ENCODE measurements at regions not wholly inside any gene's neighbourhood (a gene's known extent, or its start where the extent isn't known, plus 50 kb on each side); places are given as distances from the start of the nearest gene placed in this dataset.

DNA sequence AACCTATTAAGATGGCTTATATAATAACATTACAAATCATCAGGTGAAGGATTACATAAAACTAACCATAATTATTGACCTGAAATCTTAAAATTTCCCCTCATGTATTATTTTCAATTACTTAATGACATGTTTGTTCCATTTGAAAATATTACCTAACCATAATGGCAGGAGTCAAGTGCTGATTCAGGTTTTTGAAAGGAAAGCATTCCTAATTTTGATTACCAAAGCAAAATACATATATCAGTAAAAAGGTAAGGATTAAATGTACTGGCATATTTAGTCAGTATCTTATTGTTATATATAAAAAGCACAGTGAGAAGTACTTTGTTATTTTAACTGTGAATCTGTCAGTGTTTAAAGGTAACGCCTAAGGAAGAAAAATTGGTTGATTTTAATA, 960.0 kb upstream of the CNTN5 start:
- TF ChIP-seq POLR2A (IDR thresholded peaks at IDR 0.05): no peak
- TF ChIP-seq, protein P1, sequence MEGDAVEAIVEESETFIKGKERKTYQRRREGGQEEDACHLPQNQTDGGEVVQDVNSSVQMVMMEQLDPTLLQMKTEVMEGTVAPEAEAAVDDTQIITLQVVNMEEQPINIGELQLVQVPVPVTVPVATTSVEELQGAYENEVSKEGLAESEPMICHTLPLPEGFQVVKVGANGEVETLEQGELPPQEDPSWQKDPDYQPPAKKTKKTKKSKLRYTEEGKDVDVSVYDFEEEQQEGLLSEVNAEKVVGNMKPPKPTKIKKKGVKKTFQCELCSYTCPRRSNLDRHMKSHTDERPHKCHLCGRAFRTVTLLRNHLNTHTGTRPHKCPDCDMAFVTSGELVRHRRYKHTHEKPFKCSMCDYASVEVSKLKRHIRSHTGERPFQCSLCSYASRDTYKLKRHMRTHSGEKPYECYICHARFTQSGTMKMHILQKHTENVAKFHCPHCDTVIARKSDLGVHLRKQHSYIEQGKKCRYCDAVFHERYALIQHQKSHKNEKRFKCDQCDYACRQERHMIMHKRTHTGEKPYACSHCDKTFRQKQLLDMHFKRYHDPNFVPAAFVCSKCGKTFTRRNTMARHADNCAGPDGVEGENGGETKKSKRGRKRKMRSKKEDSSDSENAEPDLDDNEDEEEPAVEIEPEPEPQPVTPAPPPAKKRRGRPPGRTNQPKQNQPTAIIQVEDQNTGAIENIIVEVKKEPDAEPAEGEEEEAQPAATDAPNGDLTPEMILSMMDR (IDR thresholded peaks at IDR 0.05): no peak

Data from sigmoid colon (tissue), 3 donors.